ENCODE measurements at regions not wholly inside any gene's neighbourhood (a gene's known extent, or its start where the extent isn't known, plus 50 kb on each side); places are given as distances from the start of the nearest gene placed in this dataset.

GRCh38 chr21:28378026-28378425 is 614.7 kb downstream of the LTN1 start:
- TF ChIP-seq CTCF (IDR thresholded peaks at IDR 0.05; ENCODE audit: unreplicated experiment) = no peak
- ChIA-PET CTCF (interaction anchor here (0.6 kb wide), 1 partner anchor 353 kb away, joined by 3 read pairs; no protein-coding TSS in a partner anchor), POLR2A (no interaction called here)
- no peaks in the 10 kb centered on the region for H3K4me1 Mint-ChIP-seq (ENCODE audit: insufficient read depth, unreplicated experiment)
- H3K36me3 Mint-ChIP-seq (ENCODE audit: insufficient read depth, unreplicated experiment) = no peaks in the 10 kb centered on the region
- intact Hi-C loops (cut with micrococcal nuclease) = no loop called here
- no peak for DNase-seq (ENCODE audit: unreplicated experiment)
- no peak overlapping the region for H3K4me3 Mint-ChIP-seq (ENCODE audit: unreplicated experiment)
- no TSS peak for BruUV-seq (replicated peaks)
- no peaks in the 10 kb centered on the region for H3K9me3 Mint-ChIP-seq (ENCODE audit: unreplicated experiment)
- H3K27ac Mint-ChIP-seq (ENCODE audit: low read depth, unreplicated experiment) = no peak overlapping the region
- H3K27me3 Mint-ChIP-seq (ENCODE audit: insufficient read depth, unreplicated experiment) = no peaks in the 10 kb centered on the region

- intact Hi-C loops (cut with micrococcal nuclease) = no loop called here
- no peaks in the 10 kb centered on the region for H3K4me1 Mint-ChIP-seq (ENCODE audit: insufficient read depth, unreplicated experiment)
- no TSS peak for BruUV-seq (replicated peaks)
- no peak for TF ChIP-seq CTCF (IDR thresholded peaks at IDR 0.05; ENCODE audit: unreplicated experiment)
- H3K27me3 Mint-ChIP-seq (ENCODE audit: insufficient read depth, unreplicated experiment) = no peaks in the 10 kb centered on the region
- no peaks in the 10 kb centered on the region for H3K9me3 Mint-ChIP-seq (ENCODE audit: unreplicated experiment)
- H3K4me3 Mint-ChIP-seq (ENCODE audit: unreplicated experiment) = no peak overlapping the region
- no peaks in the 10 kb centered on the region for H3K36me3 Mint-ChIP-seq (ENCODE audit: insufficient read depth, unreplicated experiment)
- ChIA-PET POLR2A (interaction anchor here (0.6 kb wide), 1 partner anchor 66 kb away, joined by 3 read pairs; no protein-coding TSS in a partner anchor), CTCF (interaction anchor here (0.6 to 0.8 kb wide), 3 partner anchors 12 to 179 kb away, joined by 3 read pairs; no protein-coding TSS in a partner anchor)
- no peak for DNase-seq (ENCODE audit: unreplicated experiment)
- no peak overlapping the region for H3K27ac Mint-ChIP-seq (ENCODE audit: low read depth, unreplicated experiment)
Observed at GRCh38 chr21:28375708-28376385, 616.8 kb downstream of the LTN1 start.

- H3K9me3 Mint-ChIP-seq (ENCODE audit: unreplicated experiment) = no peaks in the 10 kb centered on the region
- no peaks in the 10 kb centered on the region for H3K4me1 Mint-ChIP-seq (ENCODE audit: insufficient read depth, unreplicated experiment)
- intact Hi-C loops (cut with micrococcal nuclease) = no loop called here
- TF ChIP-seq CTCF (IDR thresholded peaks at IDR 0.05; ENCODE audit: unreplicated experiment) = no peak
- no peak overlapping the region for H3K4me3 Mint-ChIP-seq (ENCODE audit: unreplicated experiment)
- no peak overlapping the region for H3K27ac Mint-ChIP-seq (ENCODE audit: low read depth, unreplicated experiment)
- ChIA-PET CTCF (interaction anchor here (0.6 to 1.0 kb wide), 3 partner anchors 37 to 74 kb away, joined by 3 to 4 read pairs (median 3); no protein-coding TSS in a partner anchor), POLR2A (interaction anchor here (0.6 kb wide), 1 partner anchor 67 kb away, joined by 3 read pairs; no protein-coding TSS in a partner anchor)
- DNase-seq (ENCODE audit: unreplicated experiment) = no peak
- BruUV-seq (replicated peaks) = no TSS peak
- H3K36me3 Mint-ChIP-seq (ENCODE audit: insufficient read depth, unreplicated experiment) = no peaks in the 10 kb centered on the region
- no peaks in the 10 kb centered on the region for H3K27me3 Mint-ChIP-seq (ENCODE audit: insufficient read depth, unreplicated experiment)
Observed at GRCh38 chr21:28374881-28375280, 617.8 kb downstream of the LTN1 start.

DNA sequence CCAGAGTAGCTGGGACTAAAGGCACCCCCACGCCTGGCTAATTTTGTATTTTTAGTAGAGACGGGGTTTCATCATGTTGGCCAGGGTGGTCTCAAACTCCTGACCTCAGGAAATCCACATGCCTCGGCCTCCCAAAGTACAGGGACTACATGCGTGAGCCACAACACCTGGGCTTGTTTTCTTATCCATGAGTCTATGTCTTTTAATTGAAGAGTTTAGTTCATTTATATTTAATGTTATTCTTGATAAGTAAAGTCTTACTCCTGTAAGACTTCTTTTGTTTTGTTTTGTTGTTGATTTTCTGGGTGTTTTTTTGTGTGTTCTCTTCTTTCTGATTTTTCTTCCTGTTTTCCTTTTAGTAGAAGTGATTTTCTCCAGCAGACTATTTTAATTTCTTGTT is 621.0 kb downstream of the LTN1 start:
- intact Hi-C loops (cut with micrococcal nuclease) = no loop called here
- Mint-ChIP-seq H3K9me3 (ENCODE audit: unreplicated experiment) (no peaks in the 10 kb centered on the region), H3K4me3 (ENCODE audit: unreplicated experiment) (no peak overlapping the region), H3K4me1 (ENCODE audit: insufficient read depth, unreplicated experiment) (no peaks in the 10 kb centered on the region), H3K36me3 (ENCODE audit: insufficient read depth, unreplicated experiment) (no peaks in the 10 kb centered on the region), H3K27ac (ENCODE audit: low read depth, unreplicated experiment) (no peak overlapping the region), H3K27me3 (ENCODE audit: insufficient read depth, unreplicated experiment) (no peaks in the 10 kb centered on the region)
- no peak for TF ChIP-seq CTCF (IDR thresholded peaks at IDR 0.05; ENCODE audit: unreplicated experiment)
- POLR2A ChIA-PET = no interaction called here
- DNase-seq (ENCODE audit: unreplicated experiment) = no peak
- no TSS peak for BruUV-seq (replicated peaks)
- CTCF ChIA-PET = interaction anchor here (0.6 to 1.3 kb wide), 3 partner anchors 46 to 613 kb away, joined by 3 to 5 read pairs (median 3); no protein-coding TSS in a partner anchor

Measured in MCF 10A (cell line).